RPMI8226 (cell line): ENCODE measurements at regions not wholly inside any gene's neighbourhood (a gene's known extent, or its start where the extent isn't known, plus 50 kb on each side); places are given as distances from the start of the nearest gene placed in this dataset.
"Not testable (repeated sequence)": the region's sequence is repeated elsewhere in the genome, so short reads cannot be mapped to it uniquely, and the experiment has no call there.

Experiments
- DNase-seq: peaks from one replicate; pipeline ENCODE4 v3.0.0-alpha.2; 2015

- no peak for DNase-seq
Measured at GRCh38 chr3:194884649-194885315, 199.1 kb downstream of the FAM43A start.

GRCh38 chr3:194885766-194886165 lies 200.1 kb downstream of the FAM43A start:
- DNase-seq = no peak

GRCh38 chr3:194886836-194887235 lies 201.2 kb downstream of the FAM43A start:
- no peak for DNase-seq

GRCh38 chr3:194888062-194888461 lies 202.4 kb downstream of the FAM43A start:
- DNase-seq = not testable (repeated sequence)

- no peak for DNase-seq
Measured at GRCh38 chr3:194888916-194889315, 203.2 kb downstream of the FAM43A start.

- peak; percentile 19 for DNase-seq
Measured at GRCh38 chr3:194890091-194890490, 204.4 kb downstream of the FAM43A start.

GRCh38 chr3:194893121-194893987 lies 207.7 kb downstream of the FAM43A start:
- no peak for DNase-seq

- no peak for DNase-seq
Measured at GRCh38 chr3:194894538-194894937, 208.9 kb downstream of the FAM43A start.

- no peak for DNase-seq
Measured at GRCh38 chr3:194900854-194901522, 215.3 kb downstream of the FAM43A start.

- not testable (repeated sequence) for DNase-seq
Measured at GRCh38 chr3:194903447-194903846, 217.8 kb downstream of the FAM43A start.

- not testable (repeated sequence) for DNase-seq
Measured at GRCh38 chr3:194904999-194905398, 219.3 kb downstream of the FAM43A start.

- DNase-seq = no peak
Measured at GRCh38 chr3:194905696-194906095, 220.0 kb downstream of the FAM43A start.

GRCh38 chr3:194906229-194906629 lies 220.5 kb downstream of the FAM43A start:
- DNase-seq = no peak

GRCh38 chr3:194906970-194907629 lies 221.4 kb downstream of the FAM43A start:
- no peak for DNase-seq

GRCh38 chr3:194907811-194908210 lies 222.1 kb downstream of the FAM43A start:
- no peak for DNase-seq

- no peak for DNase-seq
Measured at GRCh38 chr3:194908496-194908895, 222.8 kb downstream of the FAM43A start.

- no peak for DNase-seq
Measured at GRCh38 chr3:194908972-194909371, 223.3 kb downstream of the FAM43A start.

- peak; percentile 35 for DNase-seq
Measured at GRCh38 chr3:194910414-194910984, 224.8 kb downstream of the FAM43A start.

- no peak for DNase-seq
Measured at GRCh38 chr3:194913316-194913715, 227.6 kb downstream of the FAM43A start.

GRCh38 chr3:194924889-194925288 lies 239.2 kb downstream of the FAM43A start:
- DNase-seq = not testable (repeated sequence)

- no peak for DNase-seq
Measured at GRCh38 chr3:194925614-194926013, 239.9 kb downstream of the FAM43A start.

- DNase-seq = no peak
Measured at GRCh38 chr3:194928227-194928626, 242.5 kb downstream of the FAM43A start.
